ENCODE measurements at regions not wholly inside any gene's neighbourhood (a gene's known extent, or its start where the extent isn't known, plus 50 kb on each side); places are given as distances from the start of the nearest gene placed in this dataset.

DNA sequence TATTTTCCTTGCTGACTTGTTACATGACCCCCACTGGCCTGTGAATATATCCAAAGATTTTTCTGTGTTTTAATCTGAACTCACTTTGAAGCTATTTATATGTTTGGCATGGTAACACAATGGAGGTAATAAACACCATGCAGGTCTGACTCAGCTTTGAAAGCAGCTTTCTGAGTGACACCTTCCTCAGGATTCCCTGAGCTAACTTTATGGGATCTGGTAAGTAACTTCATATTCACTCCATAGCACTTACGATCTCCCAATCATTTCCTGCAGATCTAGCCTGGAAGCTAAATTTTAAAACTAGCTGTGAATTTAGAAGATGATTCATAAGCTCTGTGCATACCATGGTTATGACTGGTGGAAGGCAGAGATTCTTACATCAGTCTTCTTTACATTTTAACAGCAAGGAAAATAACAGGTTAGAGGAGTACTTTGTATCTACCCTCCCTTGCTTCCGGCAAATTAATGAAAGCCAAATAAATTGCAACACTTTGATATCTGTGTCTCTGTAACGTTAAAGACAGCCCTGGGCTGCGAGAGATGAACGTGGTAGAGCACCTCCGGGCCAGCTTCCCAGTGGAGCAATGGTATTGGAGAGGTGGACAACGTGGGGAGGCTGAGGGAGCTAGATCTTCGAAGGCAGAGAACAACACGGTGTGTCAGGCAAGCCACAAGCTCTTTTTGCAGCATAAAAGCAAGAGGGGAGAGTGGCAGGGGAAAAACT, 170.2 kb upstream of the KLF14 start:
- Histone ChIP-seq H3K9me3 (ENCODE audit: insufficient read depth, low read depth, low read length) (no peaks in the 10 kb centered on the region), H3K79me1 (ENCODE audit: low read length) (no peaks in the 10 kb centered on the region), H3K36me3 (ENCODE audit: control insufficient read depth in 1 of 2, insufficient read depth in 2 of 2, low read length in 2 of 2) (no peaks in the 10 kb centered on the region), H3K14ac (ENCODE audit: low read length) (no peak overlapping the region), H3K18ac (ENCODE audit: low read length) (no peak overlapping the region), H3K9ac (ENCODE audit: low read length) (no peak overlapping the region), H3K27ac (ENCODE audit: low read depth, low read length) (peak overlapping the region; percentile 63), H3K79me2 (ENCODE audit: control insufficient read depth, insufficient read depth, low read length, poor library complexity) (no peaks in the 10 kb centered on the region), H2AK5ac (ENCODE audit: low read length) (no peak overlapping the region), H3K4me2 (ENCODE audit: low read length) (no peak overlapping the region), H3K27me3 (ENCODE audit: insufficient read depth, low read length) (no peaks in the 10 kb centered on the region), H3K23ac (ENCODE audit: low read length) (no peak overlapping the region), H4K12ac (ENCODE audit: low read depth, low read length) (no peak overlapping the region), H2BK12ac (ENCODE audit: low read length) (no peak overlapping the region), H3K4me3 (ENCODE audit: low read depth, low read length) (no peak overlapping the region), H2BK5ac (ENCODE audit: low read depth, low read length, poor library complexity) (no peak overlapping the region), H4K91ac (ENCODE audit: low read depth, low read length) (peak overlapping the region; percentile 10), H2AFZ (ENCODE audit: insufficient read depth, low read length, poor library complexity) (no peak overlapping the region), H3K4ac (ENCODE audit: low read depth, low read length) (no peak overlapping the region), H4K8ac (ENCODE audit: low read depth, low read length) (no peak overlapping the region), H2BK120ac (ENCODE audit: insufficient read depth, low read length, poor library complexity) (no peak overlapping the region), H3K4me1 (ENCODE audit: control insufficient read depth in 1 of 2, insufficient read depth in 2 of 2, low read length in 2 of 2) (peaks cover 2 to 6% of the 10 kb centered on the region in 2 experiments)
- DNase-seq, result peak; percentile 88 to 98
- WGBS (ENCODE audit: extremely low coverage, insufficient coverage, insufficient read length), result no CpG with 5 or more reads among the region's 9 CpGs

DNA sequence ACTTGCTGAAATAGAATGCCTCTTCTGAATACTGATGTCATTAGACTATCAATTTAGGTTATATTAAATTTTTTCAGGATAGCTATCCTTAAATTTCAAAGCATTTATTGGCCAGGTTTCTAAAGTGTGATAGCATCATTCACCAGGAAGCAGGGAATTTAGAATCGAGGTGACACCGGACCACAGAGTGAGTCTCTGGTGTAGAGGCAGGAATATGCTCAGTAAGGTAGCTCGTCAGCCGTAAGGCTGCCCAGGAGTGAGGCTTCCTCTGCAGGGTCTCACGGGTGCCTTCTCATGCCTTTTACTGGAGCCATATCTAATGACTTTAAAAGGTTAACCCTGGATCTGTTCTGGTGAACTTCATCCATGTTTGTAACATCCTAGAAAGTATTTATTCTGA, 170.8 kb upstream of the KLF14 start:
- Histone ChIP-seq H3K4me3 (ENCODE audit: low read depth, low read length) (no peak overlapping the region), H3K4me1 (ENCODE audit: control insufficient read depth in 1 of 2, insufficient read depth in 2 of 2, low read length in 2 of 2) (peaks cover 2 to 6% of the 10 kb centered on the region in 2 experiments), H2BK5ac (ENCODE audit: low read depth, low read length, poor library complexity) (no peak overlapping the region), H3K23ac (ENCODE audit: low read length) (no peak overlapping the region), H3K79me1 (ENCODE audit: low read length) (no peaks in the 10 kb centered on the region), H4K8ac (ENCODE audit: low read depth, low read length) (no peak overlapping the region), H3K27me3 (ENCODE audit: insufficient read depth, low read length) (no peaks in the 10 kb centered on the region), H4K91ac (ENCODE audit: low read depth, low read length) (no peak overlapping the region), H2AK5ac (ENCODE audit: low read length) (no peak overlapping the region), H2BK12ac (ENCODE audit: low read length) (no peak overlapping the region), H2BK120ac (ENCODE audit: insufficient read depth, low read length, poor library complexity) (no peak overlapping the region), H3K4me2 (ENCODE audit: low read length) (no peak overlapping the region), H3K9me3 (ENCODE audit: insufficient read depth, low read depth, low read length) (no peaks in the 10 kb centered on the region), H3K36me3 (ENCODE audit: control insufficient read depth in 1 of 2, insufficient read depth in 2 of 2, low read length in 2 of 2) (no peaks in the 10 kb centered on the region), H3K18ac (ENCODE audit: low read length) (no peak overlapping the region), H3K79me2 (ENCODE audit: control insufficient read depth, insufficient read depth, low read length, poor library complexity) (no peaks in the 10 kb centered on the region), H2AFZ (ENCODE audit: insufficient read depth, low read length, poor library complexity) (no peak overlapping the region), H3K27ac (ENCODE audit: low read depth, low read length) (no peak overlapping the region), H3K4ac (ENCODE audit: low read depth, low read length) (no peak overlapping the region), H3K9ac (ENCODE audit: low read length) (no peak overlapping the region), H4K12ac (ENCODE audit: low read depth, low read length) (no peak overlapping the region), H3K14ac (ENCODE audit: low read length) (no peak overlapping the region)
- no CpG with 5 or more reads among the region's 5 CpGs for WGBS (ENCODE audit: extremely low coverage, insufficient coverage, insufficient read length)
- no peak for DNase-seq

- Histone ChIP-seq H3K23ac (ENCODE audit: low read length) (no peak overlapping the region), H3K27me3 (ENCODE audit: insufficient read depth, low read length) (no peaks in the 10 kb centered on the region), H2BK120ac (ENCODE audit: insufficient read depth, low read length, poor library complexity) (no peak overlapping the region), H4K8ac (ENCODE audit: low read depth, low read length) (no peak overlapping the region), H3K27ac (ENCODE audit: low read depth, low read length) (no peak overlapping the region), H3K4ac (ENCODE audit: low read depth, low read length) (no peak overlapping the region), H3K9ac (ENCODE audit: low read length) (no peak overlapping the region), H2BK5ac (ENCODE audit: low read depth, low read length, poor library complexity) (no peak overlapping the region), H3K79me1 (ENCODE audit: low read length) (no peaks in the 10 kb centered on the region), H4K12ac (ENCODE audit: low read depth, low read length) (no peak overlapping the region), H2AK5ac (ENCODE audit: low read length) (no peak overlapping the region), H4K91ac (ENCODE audit: low read depth, low read length) (no peak overlapping the region), H2BK12ac (ENCODE audit: low read length) (no peak overlapping the region), H3K79me2 (ENCODE audit: control insufficient read depth, insufficient read depth, low read length, poor library complexity) (no peaks in the 10 kb centered on the region), H3K9me3 (ENCODE audit: insufficient read depth, low read depth, low read length) (no peaks in the 10 kb centered on the region), H2AFZ (ENCODE audit: insufficient read depth, low read length, poor library complexity) (no peak overlapping the region), H3K18ac (ENCODE audit: low read length) (no peak overlapping the region), H3K4me2 (ENCODE audit: low read length) (no peak overlapping the region), H3K36me3 (ENCODE audit: control insufficient read depth in 1 of 2, insufficient read depth in 2 of 2, low read length in 2 of 2) (no peaks in the 10 kb centered on the region), H3K4me1 (ENCODE audit: control insufficient read depth in 1 of 2, insufficient read depth in 2 of 2, low read length in 2 of 2) (peaks cover 2 to 4% of the 10 kb centered on the region in 2 experiments), H3K4me3 (ENCODE audit: low read depth, low read length) (no peak overlapping the region), H3K14ac (ENCODE audit: low read length) (no peak overlapping the region)
- no CpG with 5 or more reads among the region's 1 CpG for WGBS (ENCODE audit: extremely low coverage, insufficient coverage, insufficient read length)
- DNase-seq, result no peak
Measured at GRCh38 chr7:130906575-130906974, 172.6 kb upstream of the KLF14 start.

DNA sequence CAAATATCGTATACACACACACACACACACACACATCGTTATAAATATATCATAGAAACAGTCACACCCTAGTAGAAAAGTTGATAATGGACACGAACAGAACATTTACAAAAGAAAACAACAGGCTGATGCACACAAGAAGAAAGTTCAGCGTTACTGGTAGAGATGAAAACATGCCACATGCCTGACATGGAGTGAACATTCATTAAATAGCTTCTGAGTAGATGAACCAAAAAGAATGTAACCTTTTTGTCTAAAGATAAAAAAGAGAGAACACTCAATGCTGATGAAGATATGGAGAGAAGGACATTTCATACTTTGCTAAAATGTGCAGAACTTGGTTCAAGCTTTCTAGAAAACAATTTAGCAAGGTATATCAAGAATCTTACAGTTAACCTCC, 173.4 kb upstream of the KLF14 start:
- Histone ChIP-seq H2BK12ac (ENCODE audit: low read length) (no peak overlapping the region), H3K18ac (ENCODE audit: low read length) (no peak overlapping the region), H2AFZ (ENCODE audit: insufficient read depth, low read length, poor library complexity) (no peak overlapping the region), H4K8ac (ENCODE audit: low read depth, low read length) (no peak overlapping the region), H3K4me2 (ENCODE audit: low read length) (no peak overlapping the region), H3K4me1 (ENCODE audit: control insufficient read depth in 1 of 2, insufficient read depth in 2 of 2, low read length in 2 of 2) (peaks cover 4 to 6% of the 10 kb centered on the region in 2 experiments), H4K91ac (ENCODE audit: low read depth, low read length) (no peak overlapping the region), H3K79me1 (ENCODE audit: low read length) (no peaks in the 10 kb centered on the region), H3K23ac (ENCODE audit: low read length) (no peak overlapping the region), H3K4ac (ENCODE audit: low read depth, low read length) (no peak overlapping the region), H3K27me3 (ENCODE audit: insufficient read depth, low read length) (no peaks in the 10 kb centered on the region), H3K79me2 (ENCODE audit: control insufficient read depth, insufficient read depth, low read length, poor library complexity) (no peaks in the 10 kb centered on the region), H2BK120ac (ENCODE audit: insufficient read depth, low read length, poor library complexity) (no peak overlapping the region), H3K36me3 (ENCODE audit: control insufficient read depth in 1 of 2, insufficient read depth in 2 of 2, low read length in 2 of 2) (no peaks in the 10 kb centered on the region), H4K12ac (ENCODE audit: low read depth, low read length) (no peak overlapping the region), H3K27ac (ENCODE audit: low read depth, low read length) (no peak overlapping the region), H3K4me3 (ENCODE audit: low read depth, low read length) (no peak overlapping the region), H3K14ac (ENCODE audit: low read length) (no peak overlapping the region), H2AK5ac (ENCODE audit: low read length) (no peak overlapping the region), H3K9me3 (ENCODE audit: insufficient read depth, low read depth, low read length) (no peaks in the 10 kb centered on the region), H3K9ac (ENCODE audit: low read length) (no peak overlapping the region), H2BK5ac (ENCODE audit: low read depth, low read length, poor library complexity) (no peak overlapping the region)
- no CpG with 5 or more reads among the region's 4 CpGs for WGBS (ENCODE audit: extremely low coverage, insufficient coverage, insufficient read length)
- DNase-seq, result peak in 1 of 2 donors; percentile 60

Measured in trophoblast cell (in vitro differentiated cells and primary cell).